ENCODE measurements at regions not wholly inside any gene's neighbourhood (a gene's known extent, or its start where the extent isn't known, plus 50 kb on each side); places are given as distances from the start of the nearest gene placed in this dataset. TPM values are rescaled to one million over a fixed set of nuclear protein-coding genes. Genes with fewer than 3 reads are reported as not detected.

GRCh38 chr3:31482493-31483200, 50.1 kb upstream of the STT3B start:
- no peaks in the 10 kb centered on the region for H3K4me1 ChIP-seq (ENCODE audit: control insufficient read depth, insufficient read depth, low read length)
- H4K20me1 ChIP-seq (ENCODE audit: insufficient read depth, low read length) = no peaks in the 10 kb centered on the region
- H3K27ac ChIP-seq (ENCODE audit: insufficient read depth, low read length) = no peak overlapping the region
- no peak overlapping the region for H4K91ac ChIP-seq (ENCODE audit: insufficient read depth, low read depth, low read length)
- ChIA-PET POLR2A (ENCODE audit: unreplicated experiment) (no interaction called here), CTCF (no interaction called here)
- H3K9me1 ChIP-seq (ENCODE audit: insufficient read depth, low read length) = no peaks in the 10 kb centered on the region
- dilution Hi-C loops (cut with HindIII; ENCODE audit: low sequenced_read_pairs, unreplicated experiment) = no loop called here
- no TSS peak for BruUV-seq (replicated peaks)
- H3K56ac ChIP-seq (ENCODE audit: extremely low read depth, insufficient read depth, low read length) = no peak overlapping the region
- no peak overlapping the region for H3K4me2 ChIP-seq (ENCODE audit: low read depth, low read length)
- intact Hi-C loops (cut with micrococcal nuclease) = no loop called here
- H2AK9ac ChIP-seq (replicated peaks; ENCODE audit: low read depth, low read length, poor library complexity) = no peak overlapping the region
- WGBS, 2 experiments (ENCODE audit: extremely low coverage in 2 of 2, insufficient read length in 1 of 2) = no CpG with 5 or more reads among the region's 3 CpGs
- no peaks in the 10 kb centered on the region for H3K79me1 ChIP-seq (ENCODE audit: low read depth in 1 of 2, low read length in 2 of 2)
- H4K8ac ChIP-seq (ENCODE audit: low read depth in 2 of 2, low read length in 2 of 2) = no peak overlapping the region
- no peak overlapping the region for H2BK15ac ChIP-seq (ENCODE audit: low read depth, low read length)
- H3K23ac ChIP-seq (ENCODE audit: low read depth, low read length) = no peak overlapping the region
- no peak overlapping the region for H3K18ac ChIP-seq (ENCODE audit: low read depth, low read length)
- H2BK120ac ChIP-seq (ENCODE audit: low read depth, low read length) = no peak overlapping the region
- H2AK5ac ChIP-seq (ENCODE audit: low read depth, low read length) = no peak overlapping the region
- no peak overlapping the region for H4K5ac ChIP-seq (ENCODE audit: low read depth, low read length)
- no peak overlapping the region for H3K4ac ChIP-seq (ENCODE audit: low read depth, low read length)
- in situ Hi-C loops (cut with MboI; ENCODE audit: low sequenced_read_pairs) = no loop called here
- no peak overlapping the region for H3K4me3 ChIP-seq (ENCODE audit: insufficient read depth, low read depth, low read length)
- no peak overlapping the region for H2BK20ac ChIP-seq (ENCODE audit: low read depth, low read length)
- H3K14ac ChIP-seq (replicated peaks; ENCODE audit: low read depth, low read length) = no peak overlapping the region
- H3K9me3 ChIP-seq (ENCODE audit: control insufficient read depth, insufficient read depth, low read length) = no peaks in the 10 kb centered on the region
- H3K27me3 ChIP-seq (ENCODE audit: control insufficient read depth, insufficient read depth, low read length) = no peaks in the 10 kb centered on the region
- no peaks in the 10 kb centered on the region for H3K36me3 ChIP-seq (ENCODE audit: control insufficient read depth, insufficient read depth, low read length)
- ATAC-seq (ENCODE audit: low read depth) (no peak), DNase-seq (no peak)
- no peak overlapping the region for H2BK5ac ChIP-seq (ENCODE audit: low read depth, low read length, poor library complexity, severe bottlenecking)
- TF ChIP-seq FOS (IDR thresholded peaks at IDR 0.05; ENCODE audit: low read depth, low read length) = no peak
- no peak overlapping the region for H3K9ac ChIP-seq (ENCODE audit: low read depth, low read length)
- no peak overlapping the region for H2AFZ ChIP-seq (replicated peaks; ENCODE audit: low read length, poor library complexity)

Small RNA genes in the stretch of these regions (microRNA-seq; reads per million reads assigned to microRNA genes)
- gene MIR466 (ENCODE audit: insufficient read depth in 1 of 2, insufficient read length in 1 of 2, unreplicated experiment in 1 of 2) (0 to 3.3 reads per million in 2 experiments), gene RNA5SP127 (ENCODE audit: insufficient read depth, insufficient read length) (not detected)

Small RNA genes in the stretch of these regions (small RNA-seq; reads per million reads assigned to genes)
- gene MIR466 (0 to 1.3 (median 1.0) reads per million in 5 experiments), gene RNA5SP127 (0 reads per million in 5 experiments)

Data from IMR-90 (cell line).